ENCODE measurements at regions not wholly inside any gene's neighbourhood (a gene's known extent, or its start where the extent isn't known, plus 50 kb on each side); places are given as distances from the start of the nearest gene placed in this dataset.

GRCh38 chr3:193905541-193906396 lies 230.2 kb upstream of the HES1 start:
- Histone ChIP-seq H3K36me3 (ENCODE audit: low read depth) (no peaks in the 10 kb centered on the region), H3K4me1 (ENCODE audit: low read depth) (no peaks in the 10 kb centered on the region), H3K4me3 (no peak overlapping the region), H3K9me3 (peaks cover 6% of the 10 kb centered on the region)
- ATAC-seq: peak; percentile 22
- peak in 1 of 3 donors; percentile 26 for DNase-seq
- intact Hi-C loops (cut with DNase I, micrococcal nuclease): no loop called here
- TF ChIP-seq, protein P1, sequence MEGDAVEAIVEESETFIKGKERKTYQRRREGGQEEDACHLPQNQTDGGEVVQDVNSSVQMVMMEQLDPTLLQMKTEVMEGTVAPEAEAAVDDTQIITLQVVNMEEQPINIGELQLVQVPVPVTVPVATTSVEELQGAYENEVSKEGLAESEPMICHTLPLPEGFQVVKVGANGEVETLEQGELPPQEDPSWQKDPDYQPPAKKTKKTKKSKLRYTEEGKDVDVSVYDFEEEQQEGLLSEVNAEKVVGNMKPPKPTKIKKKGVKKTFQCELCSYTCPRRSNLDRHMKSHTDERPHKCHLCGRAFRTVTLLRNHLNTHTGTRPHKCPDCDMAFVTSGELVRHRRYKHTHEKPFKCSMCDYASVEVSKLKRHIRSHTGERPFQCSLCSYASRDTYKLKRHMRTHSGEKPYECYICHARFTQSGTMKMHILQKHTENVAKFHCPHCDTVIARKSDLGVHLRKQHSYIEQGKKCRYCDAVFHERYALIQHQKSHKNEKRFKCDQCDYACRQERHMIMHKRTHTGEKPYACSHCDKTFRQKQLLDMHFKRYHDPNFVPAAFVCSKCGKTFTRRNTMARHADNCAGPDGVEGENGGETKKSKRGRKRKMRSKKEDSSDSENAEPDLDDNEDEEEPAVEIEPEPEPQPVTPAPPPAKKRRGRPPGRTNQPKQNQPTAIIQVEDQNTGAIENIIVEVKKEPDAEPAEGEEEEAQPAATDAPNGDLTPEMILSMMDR (IDR thresholded peaks at IDR 0.05): no peak

DNA sequence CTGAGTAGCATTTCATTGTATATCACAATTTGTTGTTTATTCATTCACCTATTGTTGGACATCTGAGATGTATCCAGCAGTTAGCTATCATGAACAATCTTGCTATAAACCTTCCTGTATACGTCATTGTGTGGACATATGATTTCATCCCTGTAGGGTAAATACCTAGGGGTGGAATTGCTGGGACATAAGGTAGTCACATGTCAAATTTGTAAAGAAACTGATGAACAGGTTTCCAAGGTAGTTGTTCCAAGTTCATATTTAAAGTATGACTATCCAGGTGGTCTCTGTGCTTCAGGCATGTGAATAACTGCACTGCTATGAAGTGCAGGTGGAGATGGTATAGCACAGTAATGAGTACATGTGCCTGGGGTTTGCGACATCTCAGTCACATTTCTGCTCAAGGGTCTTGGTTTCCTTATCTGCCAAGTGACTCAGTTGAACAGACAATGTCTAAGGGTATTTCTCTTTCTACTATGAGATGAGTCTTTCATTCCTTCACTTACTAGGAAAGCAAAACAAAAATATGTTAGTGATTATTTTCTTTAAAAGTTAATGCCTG lies 229.0 kb upstream of the HES1 start:
- Histone ChIP-seq H3K9me3 (peaks cover 6% of the 10 kb centered on the region), H3K4me3 (no peak overlapping the region), H3K36me3 (ENCODE audit: low read depth) (no peaks in the 10 kb centered on the region), H3K4me1 (ENCODE audit: low read depth) (no peaks in the 10 kb centered on the region)
- TF ChIP-seq, protein P1 (IDR thresholded peaks at IDR 0.05): no peak
- intact Hi-C loops (cut with DNase I, micrococcal nuclease): no loop called here
- DNase-seq (no peak), ATAC-seq (no peak)

GRCh38 chr3:193908181-193908744 lies 227.7 kb upstream of the HES1 start:
- H3K36me3 ChIP-seq (ENCODE audit: low read depth): no peaks in the 10 kb centered on the region
- TF ChIP-seq, protein P1 (IDR thresholded peaks at IDR 0.05): no peak
- no peak for ATAC-seq
- no peaks in the 10 kb centered on the region for H3K4me1 ChIP-seq (ENCODE audit: low read depth)
- H3K4me3 ChIP-seq: no peak overlapping the region
- intact Hi-C loops (cut with DNase I, micrococcal nuclease): no loop called here
- H3K9me3 ChIP-seq: peaks cover 6% of the 10 kb centered on the region
- DNase-seq: no peak

DNA sequence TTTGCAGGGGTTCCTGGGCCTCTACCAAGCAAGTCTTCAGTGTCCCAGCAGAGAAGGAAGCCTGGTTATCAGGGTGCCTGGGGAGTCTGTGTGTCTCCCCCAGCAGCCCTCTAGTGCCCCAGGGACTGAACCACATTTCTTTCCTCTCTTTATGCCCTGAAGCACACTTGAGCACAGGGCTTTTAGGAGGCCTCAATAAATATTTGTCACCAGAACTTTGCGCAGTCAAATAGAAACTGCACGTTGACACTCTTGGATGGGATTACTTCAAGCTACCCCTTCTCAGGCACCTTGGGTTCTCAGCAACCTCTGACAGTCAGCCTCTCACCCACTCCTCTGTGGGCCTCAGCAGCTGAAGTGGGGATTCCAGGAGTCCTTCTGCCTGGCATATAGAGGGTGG lies 226.6 kb upstream of the HES1 start:
- no peaks in the 10 kb centered on the region for H3K4me1 ChIP-seq (ENCODE audit: low read depth)
- DNase-seq (no peak), ATAC-seq (no peak)
- peaks cover 6% of the 10 kb centered on the region for H3K9me3 ChIP-seq
- no peak overlapping the region for H3K4me3 ChIP-seq
- TF ChIP-seq, protein P1 (IDR thresholded peaks at IDR 0.05): no peak
- intact Hi-C loops (cut with DNase I, micrococcal nuclease): no loop called here
- no peaks in the 10 kb centered on the region for H3K36me3 ChIP-seq (ENCODE audit: low read depth)

DNA sequence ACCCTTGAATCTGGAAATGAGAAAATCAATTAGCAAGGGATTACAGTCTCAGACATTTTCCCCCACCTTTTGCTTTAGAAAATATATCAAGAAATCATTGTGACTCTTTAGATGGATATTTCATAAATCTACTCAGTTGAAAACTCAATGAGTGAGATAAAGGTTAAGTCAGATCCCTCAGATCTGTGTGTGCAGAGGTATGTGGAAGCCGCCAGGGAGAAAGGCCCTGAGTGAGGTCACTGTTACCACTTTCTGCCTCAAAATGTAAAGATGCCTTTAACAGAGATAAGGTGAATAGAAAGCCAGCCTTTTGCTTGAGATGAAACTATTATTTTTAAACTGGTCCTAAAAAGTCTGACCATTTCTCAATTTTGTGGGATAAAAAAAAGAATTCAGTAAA lies 225.6 kb upstream of the HES1 start:
- H3K36me3 ChIP-seq (ENCODE audit: low read depth): no peaks in the 10 kb centered on the region
- H3K9me3 ChIP-seq: peaks cover 6% of the 10 kb centered on the region
- H3K4me3 ChIP-seq: no peak overlapping the region
- TF ChIP-seq, protein P1 (IDR thresholded peaks at IDR 0.05): no peak
- H3K4me1 ChIP-seq (ENCODE audit: low read depth): no peaks in the 10 kb centered on the region
- ATAC-seq: no peak
- intact Hi-C loops (cut with DNase I, micrococcal nuclease): no loop called here
- DNase-seq: no peak
